ENCODE measurements at regions not wholly inside any gene's neighbourhood (a gene's known extent, or its start where the extent isn't known, plus 50 kb on each side); places are given as distances from the start of the nearest gene placed in this dataset.

GRCh38 chr2:34104601-34105000 lies 505.5 kb upstream of the FAM98A start:
- Histone ChIP-seq H3K27ac (ENCODE audit: low read depth in 1 of 2, low read length in 2 of 2) (no peak overlapping the region), H3K36me3 (ENCODE audit: control insufficient read depth in 4 of 4, insufficient read depth in 3 of 4, low read depth in 1 of 4, low read length in 3 of 4) (no peaks in the 10 kb centered on the region), H3K4me1 (ENCODE audit: control insufficient read depth in 4 of 4, insufficient read depth in 4 of 4, low read length in 3 of 4) (no peaks in the 10 kb centered on the region), H3K9ac (ENCODE audit: low read depth in 1 of 2, low read length in 2 of 2) (no peak overlapping the region), H3K27me3 (ENCODE audit: control insufficient read depth in 4 of 4, insufficient read depth in 4 of 4, low read length in 3 of 4) (peaks cover 0 to 5% (median 1%) of the 10 kb centered on the region in 4 donors), H3K9me3 (ENCODE audit: control insufficient read depth in 4 of 4, low read length in 3 of 4) (no peaks in the 10 kb centered on the region), H3K4me3 (ENCODE audit: low read depth in 1 of 3, low read length in 3 of 3) (no peak overlapping the region)
- TF ChIP-seq FOXA2 (IDR thresholded peaks at IDR 0.05): no peak
- no peak for TF ChIP-seq ATF3 (IDR thresholded peaks at IDR 0.05)
- DNase-seq (ENCODE audit: low spot score): no peak
- WGBS: 84% methylated on average over 1 of the region's 1 CpG

- H3K4me3 ChIP-seq (ENCODE audit: low read depth in 1 of 3, low read length in 3 of 3): no peak overlapping the region
- TF ChIP-seq RAD21 (IDR thresholded peaks at IDR 0.05) (no peak), GABPA (IDR thresholded peaks at IDR 0.05 in 1 of 2, conservative IDR thresholded peaks at IDR 0.05 in 1 of 2) (no peak), EGR1 (IDR thresholded peaks at IDR 0.05; ENCODE audit: low read depth in 2 of 2) (no peak), JUND (IDR thresholded peaks at IDR 0.05) (no peak), TAF1 (conservative IDR thresholded peaks at IDR 0.05) (no peak), MAX (IDR thresholded peaks at IDR 0.05) (no peak), YY1 (IDR thresholded peaks at IDR 0.05) (no peak), ATF3 (IDR thresholded peaks at IDR 0.05) (no peak), ZBTB33 (IDR thresholded peaks at IDR 0.05) (no peak), RXRA (IDR thresholded peaks at IDR 0.05) (no peak), CTCF (IDR thresholded peaks at IDR 0.05; ENCODE audit: low read depth, low read length, missing input control) (no peak), SP1 (IDR thresholded peaks at IDR 0.05) (no peak), HNF4G (IDR thresholded peaks at IDR 0.05) (no peak), FOXA2 (IDR thresholded peaks at IDR 0.05) (no peak), REST (IDR thresholded peaks at IDR 0.05) (no peak), HNF4A (conservative IDR thresholded peaks at IDR 0.05) (no peak), NR2F2 (IDR thresholded peaks at IDR 0.05) (no peak), FOXA1 (IDR thresholded peaks at IDR 0.05) (no peak)
- H3K36me3 ChIP-seq (ENCODE audit: control insufficient read depth in 4 of 4, insufficient read depth in 3 of 4, low read depth in 1 of 4, low read length in 3 of 4): no peaks in the 10 kb centered on the region
- H3K4me1 ChIP-seq (ENCODE audit: control insufficient read depth in 4 of 4, insufficient read depth in 4 of 4, low read length in 3 of 4): no peaks in the 10 kb centered on the region
- H3K9me3 ChIP-seq (ENCODE audit: control insufficient read depth in 4 of 4, low read length in 3 of 4): no peaks in the 10 kb centered on the region
- 59% methylated on average over 2 of the region's 2 CpGs for WGBS
- peaks cover 0 to 5% (median 1%) of the 10 kb centered on the region in 4 donors for H3K27me3 ChIP-seq (ENCODE audit: control insufficient read depth in 4 of 4, insufficient read depth in 4 of 4, low read length in 3 of 4)
- no peak overlapping the region for H3K27ac ChIP-seq (ENCODE audit: low read depth in 1 of 2, low read length in 2 of 2)
- H3K9ac ChIP-seq (ENCODE audit: low read depth in 1 of 2, low read length in 2 of 2): no peak overlapping the region
- no peak for DNase-seq (ENCODE audit: low spot score)
Measured at GRCh38 chr2:34103437-34103836, 504.3 kb upstream of the FAM98A start.
